WTC11 (cell line): ENCODE measurements at regions not wholly inside any gene's neighbourhood (a gene's known extent, or its start where the extent isn't known, plus 50 kb on each side); places are given as distances from the start of the nearest gene placed in this dataset.

Experiments used
- CTCF ChIP-seq: fragments of 200-600 bp; IDR thresholded peaks from 2 replicates; pipeline ENCODE4 v1.8.0; 2022; ENCODE audit warnings: antibody characterized with exemption
- TCF7 ChIP-seq: sonication (generic); formaldehyde crosslinking; IDR thresholded peaks from 2 replicates; pipeline ENCODE4 v1.8.0; 2022; ENCODE audit warnings: mild to moderate bottlenecking, low read depth, missing genetic modification reagents, moderate library complexity

- no peak for TF ChIP-seq TCF7 (CRISPR knock-in tag)
- no peak for TF ChIP-seq CTCF
Measured at GRCh38 chr14:25436906-25437305, 387.0 kb upstream of the STXBP6 start.
